Eye (tissue), 1 donor: ENCODE measurements at regions not wholly inside any gene's neighbourhood (a gene's known extent, or its start where the extent isn't known, plus 50 kb on each side); places are given as distances from the start of the nearest gene placed in this dataset.

Experiments
- DNase-seq: peaks from one replicate; pipeline ENCODE4 v3.0.0-alpha.2; 2015

- no peak for DNase-seq
Measured at GRCh38 chr3:104982130-104982529, 384.6 kb upstream of the ALCAM start.

- no peak for DNase-seq
Measured at GRCh38 chr3:104987859-104988258, 378.9 kb upstream of the ALCAM start.

- DNase-seq: no peak
Measured at GRCh38 chr3:104988496-104988895, 378.2 kb upstream of the ALCAM start.

- no peak for DNase-seq
Measured at GRCh38 chr3:104989878-104990277, 376.8 kb upstream of the ALCAM start.

GRCh38 chr3:104990758-104991157, 376.0 kb upstream of the ALCAM start:
- no peak for DNase-seq

GRCh38 chr3:104992676-104993075, 374.0 kb upstream of the ALCAM start:
- DNase-seq: peak; percentile 31

GRCh38 chr3:105006164-105006563, 360.5 kb upstream of the ALCAM start:
- no peak for DNase-seq

- DNase-seq: no peak
Measured at GRCh38 chr3:105013657-105014056, 353.1 kb upstream of the ALCAM start.

- no peak for DNase-seq
Measured at GRCh38 chr3:105014631-105015030, 352.1 kb upstream of the ALCAM start.

GRCh38 chr3:105022813-105023212, 343.9 kb upstream of the ALCAM start:
- DNase-seq: no peak

- DNase-seq: no peak
Measured at GRCh38 chr3:105030211-105030610, 336.5 kb upstream of the ALCAM start.

GRCh38 chr3:105032541-105032940, 334.2 kb upstream of the ALCAM start:
- no peak for DNase-seq

GRCh38 chr3:105033081-105033480, 333.6 kb upstream of the ALCAM start:
- no peak for DNase-seq

- no peak for DNase-seq
Measured at GRCh38 chr3:105039004-105039403, 327.7 kb upstream of the ALCAM start.

- no peak for DNase-seq
Measured at GRCh38 chr3:105040026-105040622, 326.6 kb upstream of the ALCAM start.

- DNase-seq: no peak
Measured at GRCh38 chr3:105042586-105042985, 324.1 kb upstream of the ALCAM start.

- no peak for DNase-seq
Measured at GRCh38 chr3:105051111-105051510, 315.6 kb upstream of the ALCAM start.

- DNase-seq: no peak
Measured at GRCh38 chr3:105051972-105052371, 314.7 kb upstream of the ALCAM start.

- DNase-seq: no peak
Measured at GRCh38 chr3:105062853-105063252, 303.9 kb upstream of the ALCAM start.

- DNase-seq: no peak
Measured at GRCh38 chr3:105065895-105066839, 300.5 kb upstream of the ALCAM start.

GRCh38 chr3:105067361-105067760, 299.3 kb upstream of the ALCAM start:
- no peak for DNase-seq

- no peak for DNase-seq
Measured at GRCh38 chr3:105077060-105077822, 289.5 kb upstream of the ALCAM start.

- no peak for DNase-seq
Measured at GRCh38 chr3:105083945-105084344, 282.8 kb upstream of the ALCAM start.

GRCh38 chr3:105085506-105085905, 281.2 kb upstream of the ALCAM start:
- no peak for DNase-seq
